ENCODE measurements at regions not wholly inside any gene's neighbourhood (a gene's known extent, or its start where the extent isn't known, plus 50 kb on each side); places are given as distances from the start of the nearest gene placed in this dataset.

DNA sequence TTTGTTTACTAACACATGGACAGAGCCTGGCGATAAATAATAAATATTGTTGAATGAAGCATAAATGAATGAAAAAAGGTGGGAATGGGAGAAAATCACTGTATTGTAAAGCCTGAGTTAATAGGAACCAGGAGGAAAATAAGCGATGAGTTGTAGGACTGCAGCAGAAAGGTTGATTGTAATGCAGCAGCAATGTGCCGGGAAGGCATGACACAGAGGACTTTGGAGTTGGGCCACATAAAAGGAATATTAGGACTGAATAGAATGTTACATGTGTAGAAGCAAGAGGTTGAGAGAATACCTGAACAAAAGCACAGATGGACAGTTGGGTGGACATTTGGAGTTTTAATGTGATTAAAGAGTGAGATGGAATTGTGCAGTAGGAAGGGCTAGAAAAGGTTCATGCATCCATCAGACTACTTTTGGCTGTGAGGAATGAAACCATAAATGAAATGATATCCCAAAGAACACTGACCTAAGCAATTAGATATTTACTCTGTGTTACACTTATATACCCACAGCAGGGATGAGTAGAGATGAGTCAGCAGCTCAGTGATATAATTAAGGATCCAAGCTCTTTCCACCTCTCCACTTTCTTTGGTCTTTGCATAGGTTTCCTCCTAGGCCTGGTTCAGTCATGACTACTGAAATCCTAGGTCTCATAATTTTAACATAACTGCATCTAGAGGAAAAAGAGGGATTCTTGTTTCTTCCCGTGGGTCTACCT lies 55.4 kb downstream of the CCER1 start:
- ATAC-seq (ENCODE audit: low read depth) (no peak), DNase-seq (no peak)
- H3K9me3 Mint-ChIP-seq, result no peaks in the 10 kb centered on the region
- POLR2A ChIA-PET, result no interaction called here
- no peak overlapping the region for H3K4me3 Mint-ChIP-seq
- H3K36me3 Mint-ChIP-seq, result no peaks in the 10 kb centered on the region
- H3K27me3 Mint-ChIP-seq, result no peaks in the 10 kb centered on the region
- H3K4me1 Mint-ChIP-seq, result no peaks in the 10 kb centered on the region
- no peak overlapping the region for H3K27ac Mint-ChIP-seq

DNA sequence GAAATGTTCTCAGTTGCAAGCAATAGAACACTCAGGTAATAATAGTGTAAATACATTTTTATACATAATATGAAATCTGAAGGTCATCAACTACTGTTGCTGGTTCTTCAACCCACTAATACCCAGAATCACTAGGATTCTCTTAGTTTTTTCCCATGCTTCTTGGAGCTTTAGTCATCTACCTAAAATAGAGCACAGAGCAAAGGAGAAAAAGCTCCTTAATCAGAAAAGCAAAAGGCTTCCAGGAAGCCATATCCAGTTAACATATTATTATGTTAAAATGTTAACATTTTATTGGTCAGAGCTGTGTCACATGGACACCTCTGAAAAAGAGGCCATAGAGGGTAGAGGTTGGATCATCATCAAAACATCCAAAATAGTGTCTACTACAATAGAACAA lies 57.0 kb downstream of the CCER1 start:
- no peak overlapping the region for H3K27ac Mint-ChIP-seq
- POLR2A ChIA-PET, result no interaction called here

DNA sequence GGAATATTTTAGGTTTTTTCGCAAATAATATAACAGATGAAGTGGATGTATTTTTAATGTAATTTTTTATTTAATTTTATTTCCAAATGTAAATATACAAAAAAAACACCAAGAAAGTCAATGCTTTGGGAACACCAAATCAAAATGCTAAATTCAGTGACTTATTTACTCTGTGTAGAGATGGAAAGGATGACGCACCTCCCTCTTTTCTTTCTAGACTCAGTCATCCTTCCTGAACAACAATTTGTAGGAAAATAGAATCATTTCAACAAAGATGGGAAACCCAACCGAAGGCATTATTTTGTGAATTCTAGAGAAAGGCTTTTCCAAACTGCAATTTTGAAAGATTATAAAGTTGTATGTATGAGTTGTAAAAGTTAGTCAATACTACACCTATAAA lies 57.7 kb downstream of the CCER1 start:
- Mint-ChIP-seq H3K4me1 (no peaks in the 10 kb centered on the region), H3K27ac (no peak overlapping the region), H3K36me3 (no peaks in the 10 kb centered on the region), H3K27me3 (no peaks in the 10 kb centered on the region), H3K4me3 (no peak overlapping the region), H3K9me3 (no peaks in the 10 kb centered on the region)
- POLR2A ChIA-PET, result no interaction called here
- DNase-seq (no peak), ATAC-seq (ENCODE audit: low read depth) (no peak)

More for the DNA sequence above, 57.0 kb downstream of the CCER1 start:
- DNase-seq (no peak), ATAC-seq (ENCODE audit: low read depth) (no peak)
- Mint-ChIP-seq H3K27me3 (no peaks in the 10 kb centered on the region), H3K36me3 (no peaks in the 10 kb centered on the region), H3K4me1 (no peaks in the 10 kb centered on the region), H3K9me3 (no peaks in the 10 kb centered on the region), H3K4me3 (no peak overlapping the region)

DNA sequence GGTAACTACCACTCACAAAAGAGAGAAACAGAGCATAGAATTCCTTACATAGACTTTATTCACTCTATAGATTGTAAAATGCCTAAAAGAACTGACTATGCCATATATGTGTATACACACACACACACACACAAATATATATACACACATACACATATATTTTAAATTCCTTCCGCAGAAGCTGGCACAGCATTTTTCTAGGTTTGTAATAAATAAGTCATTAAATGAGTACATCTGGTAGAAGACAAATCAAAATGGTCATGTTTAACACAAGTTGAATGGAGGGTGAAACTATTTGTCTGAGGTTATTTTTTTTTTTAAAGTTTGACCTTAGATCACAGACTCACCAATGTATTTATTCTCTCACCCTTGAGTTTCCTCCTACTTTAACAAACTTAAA lies 58.2 kb downstream of the CCER1 start:
- no peaks in the 10 kb centered on the region for H3K4me1 Mint-ChIP-seq
- H3K9me3 Mint-ChIP-seq, result no peaks in the 10 kb centered on the region
- POLR2A ChIA-PET, result no interaction called here
- H3K4me3 Mint-ChIP-seq, result no peak overlapping the region
- no peak for DNase-seq
- H3K27me3 Mint-ChIP-seq, result no peaks in the 10 kb centered on the region
- no peak for ATAC-seq (ENCODE audit: low read depth)
- no peak overlapping the region for H3K27ac Mint-ChIP-seq
- H3K36me3 Mint-ChIP-seq, result no peaks in the 10 kb centered on the region

DNA sequence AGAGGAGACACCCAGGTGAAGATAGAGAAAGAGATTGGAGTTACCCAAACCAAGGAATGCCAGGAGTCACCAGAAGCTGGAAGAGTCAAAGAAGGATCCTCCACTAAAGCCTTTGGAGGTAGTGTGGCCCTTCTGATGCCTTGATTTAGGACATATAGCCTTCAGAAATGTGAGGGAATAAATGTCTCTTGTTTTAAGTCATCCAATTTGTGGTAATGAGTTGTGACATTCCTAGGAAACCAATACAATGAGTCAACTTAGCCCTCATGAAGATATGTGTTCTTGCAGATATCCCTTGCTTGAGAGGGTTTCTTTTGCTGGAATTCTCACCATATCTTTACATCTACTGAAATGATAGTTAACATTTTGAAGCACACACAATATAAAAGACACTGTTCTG lies 58.8 kb downstream of the CCER1 start:
- no peak overlapping the region for H3K27ac Mint-ChIP-seq
- no peaks in the 10 kb centered on the region for H3K9me3 Mint-ChIP-seq
- no peak for DNase-seq
- H3K36me3 Mint-ChIP-seq, result no peaks in the 10 kb centered on the region
- ATAC-seq (ENCODE audit: low read depth), result no peak
- POLR2A ChIA-PET, result no interaction called here
- H3K4me1 Mint-ChIP-seq, result no peaks in the 10 kb centered on the region
- no peak overlapping the region for H3K4me3 Mint-ChIP-seq
- no peaks in the 10 kb centered on the region for H3K27me3 Mint-ChIP-seq

DNA sequence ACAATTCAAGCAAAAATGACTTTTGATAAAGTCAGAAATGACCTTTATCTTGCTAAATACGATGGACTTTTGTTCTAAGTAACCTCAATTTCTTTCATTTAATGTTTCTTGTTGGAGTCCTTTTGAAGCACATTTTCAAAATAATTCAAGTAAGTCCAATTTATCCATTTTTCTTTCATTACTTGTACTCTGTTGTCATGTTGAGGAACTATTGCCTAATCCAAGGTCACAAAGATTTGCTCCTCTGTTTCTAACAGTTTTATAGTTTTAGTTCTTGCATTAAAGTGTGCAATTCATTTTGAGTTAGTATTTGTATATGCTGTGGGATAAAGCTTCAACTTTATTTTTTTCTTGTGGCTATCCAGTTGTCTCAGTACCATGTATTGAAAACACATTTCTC lies 66.7 kb downstream of the CCER1 start:
- Mint-ChIP-seq H3K27ac (no peak overlapping the region), H3K9me3 (no peaks in the 10 kb centered on the region), H3K36me3 (no peaks in the 10 kb centered on the region), H3K27me3 (no peaks in the 10 kb centered on the region), H3K4me1 (no peaks in the 10 kb centered on the region), H3K4me3 (no peak overlapping the region)
- POLR2A ChIA-PET, result no interaction called here
- DNase-seq, result no peak
- no peak for ATAC-seq (ENCODE audit: low read depth)

DNA sequence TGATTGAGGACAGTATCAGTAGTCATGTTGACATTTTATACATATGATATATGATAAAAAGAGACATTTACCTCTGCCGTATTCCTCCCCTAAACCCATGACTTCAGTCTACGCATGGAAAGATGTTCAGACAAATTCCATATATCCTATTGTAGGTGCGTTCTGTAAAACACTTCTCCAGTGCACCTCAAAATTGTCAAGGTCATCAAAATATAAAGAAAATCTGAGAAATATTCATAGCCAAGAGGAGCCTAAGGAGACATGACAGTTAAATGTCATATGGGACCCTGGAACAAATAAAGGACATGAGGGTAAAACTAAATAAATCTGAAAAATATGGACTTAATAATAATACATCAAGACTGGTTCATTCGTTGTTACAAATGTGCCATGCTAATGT lies 71.5 kb downstream of the CCER1 start:
- H3K27ac Mint-ChIP-seq, result no peak overlapping the region
- no peaks in the 10 kb centered on the region for H3K36me3 Mint-ChIP-seq
- ATAC-seq (ENCODE audit: low read depth) (no peak), DNase-seq (no peak)
- H3K4me1 Mint-ChIP-seq, result no peaks in the 10 kb centered on the region
- no peaks in the 10 kb centered on the region for H3K9me3 Mint-ChIP-seq
- H3K27me3 Mint-ChIP-seq, result peaks cover 2% of the 10 kb centered on the region
- POLR2A ChIA-PET, result no interaction called here
- no peak overlapping the region for H3K4me3 Mint-ChIP-seq

DNA sequence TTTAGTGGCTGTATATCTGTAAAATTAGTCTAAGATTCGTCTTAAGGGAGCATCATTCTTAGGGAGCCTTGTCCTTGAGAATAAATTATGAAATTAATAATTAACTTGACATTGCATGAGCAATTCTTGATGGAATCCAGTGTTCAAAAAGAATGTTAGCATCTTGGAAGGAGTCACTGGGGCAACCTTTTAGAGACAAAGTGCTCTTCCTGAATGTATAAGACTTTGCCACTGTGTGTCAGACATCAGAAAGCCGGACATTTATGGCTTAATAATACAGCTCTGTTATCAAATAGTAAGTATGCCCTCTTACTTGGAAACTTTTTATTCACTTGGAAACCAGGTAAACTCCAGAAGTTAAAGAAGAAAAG lies 83.3 kb downstream of the CCER1 start:
- ATAC-seq (ENCODE audit: low read depth), result no peak
- no peak overlapping the region for H3K4me3 Mint-ChIP-seq
- H3K27me3 Mint-ChIP-seq, result peaks cover 2% of the 10 kb centered on the region
- POLR2A ChIA-PET, result no interaction called here
- no peaks in the 10 kb centered on the region for H3K9me3 Mint-ChIP-seq
- H3K27ac Mint-ChIP-seq, result no peak overlapping the region
- H3K36me3 Mint-ChIP-seq, result no peaks in the 10 kb centered on the region
- no peak for DNase-seq
- no peaks in the 10 kb centered on the region for H3K4me1 Mint-ChIP-seq

DNA sequence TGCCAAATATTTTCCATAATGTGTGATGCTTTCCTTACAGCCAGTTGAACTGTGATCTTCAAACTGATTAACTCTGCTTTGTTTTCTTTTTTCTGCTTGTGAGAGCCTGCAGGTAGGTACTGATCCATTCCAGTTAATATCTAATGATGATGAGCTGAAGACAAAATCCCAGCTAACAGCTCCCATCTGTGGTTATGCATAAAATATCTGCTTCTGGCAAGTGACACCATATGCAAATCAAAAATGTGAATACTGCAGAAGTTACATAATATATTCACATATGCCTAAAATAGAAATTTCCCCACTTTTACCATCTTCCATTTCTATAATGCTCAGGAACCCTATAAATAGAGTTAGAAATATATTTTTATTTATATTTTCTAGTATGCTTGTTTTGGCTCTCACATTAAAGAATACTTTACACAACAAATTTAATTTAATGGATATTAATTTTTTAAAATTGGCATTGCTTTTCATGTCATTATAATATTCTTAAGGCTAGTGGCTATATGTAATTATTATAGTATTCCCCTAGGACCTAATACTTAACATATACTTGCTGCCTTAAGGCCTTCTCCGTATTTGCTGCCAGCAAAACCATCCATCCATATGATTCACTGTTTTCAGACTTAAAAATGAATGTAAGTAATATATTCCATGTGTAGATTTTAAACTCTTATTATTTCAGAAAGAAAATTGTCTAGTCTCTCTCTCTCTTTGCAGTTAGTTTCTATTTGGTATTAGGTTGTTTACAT lies 83.8 kb downstream of the CCER1 start:
- DNase-seq (no peak), ATAC-seq (ENCODE audit: low read depth) (no peak)
- H3K27ac Mint-ChIP-seq, result no peak overlapping the region
- POLR2A ChIA-PET, result no interaction called here
- peaks cover 2% of the 10 kb centered on the region for H3K27me3 Mint-ChIP-seq
- H3K4me1 Mint-ChIP-seq, result no peaks in the 10 kb centered on the region
- H3K9me3 Mint-ChIP-seq, result no peaks in the 10 kb centered on the region
- H3K4me3 Mint-ChIP-seq, result no peak overlapping the region
- H3K36me3 Mint-ChIP-seq, result no peaks in the 10 kb centered on the region

DNA sequence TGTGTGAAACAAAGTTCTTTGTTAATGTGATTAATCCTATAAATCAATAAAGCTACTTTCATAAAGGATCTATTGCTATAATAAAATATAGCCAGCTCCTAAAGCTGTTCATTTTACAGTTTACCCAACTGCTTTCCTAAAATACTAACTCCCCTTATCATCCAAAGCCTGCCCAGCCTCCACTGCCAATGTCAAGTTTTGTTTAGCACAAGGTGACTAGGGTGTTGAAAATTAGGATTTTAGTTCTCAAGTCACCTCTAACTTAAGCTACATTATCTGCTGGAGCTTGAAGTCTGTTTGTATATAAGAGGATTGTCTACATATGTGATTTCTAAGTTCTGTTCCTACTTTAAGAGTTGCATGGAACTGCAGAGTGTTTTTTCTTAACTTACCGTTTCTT lies 86.3 kb downstream of the CCER1 start:
- H3K4me3 Mint-ChIP-seq, result no peak overlapping the region
- no peaks in the 10 kb centered on the region for H3K36me3 Mint-ChIP-seq
- ATAC-seq (ENCODE audit: low read depth) (no peak), DNase-seq (no peak)
- no peaks in the 10 kb centered on the region for H3K4me1 Mint-ChIP-seq
- no peaks in the 10 kb centered on the region for H3K9me3 Mint-ChIP-seq
- no peaks in the 10 kb centered on the region for H3K27me3 Mint-ChIP-seq
- POLR2A ChIA-PET, result no interaction called here
- no peak overlapping the region for H3K27ac Mint-ChIP-seq

DNA sequence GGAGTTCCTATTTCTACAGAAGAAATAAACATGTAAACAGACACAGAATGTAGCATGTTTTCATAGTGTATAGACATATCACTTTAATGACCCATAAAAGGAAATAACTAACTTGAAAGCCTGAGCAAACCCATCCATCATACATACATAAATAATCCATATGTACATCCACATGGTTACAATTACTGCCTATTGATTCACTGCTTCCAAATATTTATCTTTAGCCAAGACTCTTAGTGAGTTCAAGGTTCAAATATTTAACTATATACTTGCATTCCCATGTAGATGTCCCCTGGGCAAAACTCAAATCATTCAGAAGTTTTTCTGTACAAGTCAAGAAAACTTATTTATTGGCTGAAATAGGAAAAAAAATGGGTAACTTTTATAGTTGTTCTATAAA lies 95.4 kb downstream of the CCER1 start:
- no peak overlapping the region for H3K27ac Mint-ChIP-seq
- H3K27me3 Mint-ChIP-seq, result peaks cover 6% of the 10 kb centered on the region
- no peaks in the 10 kb centered on the region for H3K4me1 Mint-ChIP-seq
- no peak overlapping the region for H3K4me3 Mint-ChIP-seq
- DNase-seq (no peak), ATAC-seq (ENCODE audit: low read depth) (no peak)
- H3K36me3 Mint-ChIP-seq, result no peaks in the 10 kb centered on the region
- POLR2A ChIA-PET, result no interaction called here
- H3K9me3 Mint-ChIP-seq, result no peaks in the 10 kb centered on the region

DNA sequence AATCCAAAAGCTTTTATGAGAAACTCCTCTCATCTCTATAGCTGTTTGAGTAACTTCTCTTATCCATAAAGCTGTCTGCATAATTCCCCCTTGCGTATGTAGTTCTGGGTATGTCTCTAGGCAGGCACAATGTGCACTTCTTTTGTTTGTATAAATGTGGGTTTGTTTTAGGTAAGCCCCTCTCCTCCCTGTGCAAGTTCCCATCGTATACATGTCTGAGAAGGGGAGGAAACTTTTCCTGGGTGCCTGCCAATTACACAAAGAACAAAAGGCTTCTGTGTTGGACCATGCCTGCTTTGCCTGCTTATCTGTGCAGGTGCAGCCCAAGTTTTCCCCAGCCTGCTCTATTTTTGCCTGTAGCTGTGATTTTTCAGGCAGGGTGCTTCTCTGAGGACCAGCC lies 96.7 kb downstream of the CCER1 start:
- ATAC-seq (ENCODE audit: low read depth) (no peak), DNase-seq (no peak)
- POLR2A ChIA-PET, result no interaction called here
- Mint-ChIP-seq H3K36me3 (no peaks in the 10 kb centered on the region), H3K4me3 (no peak overlapping the region), H3K27ac (no peak overlapping the region), H3K27me3 (peaks cover 6% of the 10 kb centered on the region), H3K4me1 (no peaks in the 10 kb centered on the region), H3K9me3 (no peaks in the 10 kb centered on the region)

DNA sequence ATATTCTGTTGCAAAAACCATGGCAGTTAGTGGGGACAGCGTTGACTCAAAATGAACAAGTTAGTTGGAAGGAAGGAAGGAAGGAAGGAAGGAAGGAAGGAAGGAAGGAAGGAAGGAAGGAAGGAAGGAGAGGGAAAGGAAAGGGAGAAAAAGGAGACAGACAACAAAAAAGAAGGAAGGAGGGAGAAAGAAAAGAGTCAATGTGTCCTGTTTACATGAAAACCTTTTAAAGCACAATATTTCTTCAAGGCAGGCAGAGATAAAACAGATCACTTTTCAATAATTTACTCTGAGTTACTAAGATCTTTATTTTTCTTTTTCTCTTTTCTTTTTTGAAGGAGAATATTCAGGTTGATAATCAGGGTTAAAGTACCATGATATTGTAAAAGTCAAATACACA lies 99.4 kb downstream of the CCER1 start:
- no peaks in the 10 kb centered on the region for H3K9me3 Mint-ChIP-seq
- peaks cover 3% of the 10 kb centered on the region for H3K27me3 Mint-ChIP-seq
- H3K27ac Mint-ChIP-seq, result no peak overlapping the region
- H3K36me3 Mint-ChIP-seq, result no peaks in the 10 kb centered on the region
- H3K4me1 Mint-ChIP-seq, result no peaks in the 10 kb centered on the region
- no peak overlapping the region for H3K4me3 Mint-ChIP-seq
- ATAC-seq (ENCODE audit: low read depth), result no peak
- no peak for DNase-seq
- POLR2A ChIA-PET, result no interaction called here

DNA sequence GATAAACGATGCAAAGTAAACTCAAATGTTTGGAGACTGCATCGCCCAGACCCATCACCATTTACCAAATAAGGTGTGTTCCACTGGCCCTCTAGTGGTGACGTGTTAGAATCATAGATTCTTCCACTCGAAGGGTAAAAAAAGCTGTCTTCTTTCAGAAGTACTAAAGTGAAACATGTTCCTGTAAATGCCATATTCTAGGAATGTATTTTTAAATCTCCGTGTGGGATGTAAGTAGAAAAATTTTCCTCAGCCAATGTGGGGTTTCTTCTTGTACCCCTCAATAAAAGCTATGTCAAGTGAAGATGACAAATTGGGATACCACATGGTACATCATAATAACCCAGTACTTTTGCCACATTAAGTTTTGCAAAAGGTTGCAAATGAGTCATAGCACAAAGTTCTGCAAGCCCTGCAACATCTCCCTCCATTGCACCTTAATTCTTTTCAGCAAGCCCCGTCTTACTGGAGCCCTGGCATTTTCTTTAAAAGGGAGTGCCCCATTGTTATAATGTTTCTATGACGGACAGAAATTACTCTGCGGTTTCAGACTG lies 100.8 kb downstream of the CCER1 start:
- Mint-ChIP-seq H3K27me3 (peaks cover 2% of the 10 kb centered on the region), H3K36me3 (no peaks in the 10 kb centered on the region), H3K4me1 (no peaks in the 10 kb centered on the region), H3K27ac (no peak overlapping the region), H3K4me3 (no peak overlapping the region), H3K9me3 (no peaks in the 10 kb centered on the region)
- DNase-seq, result no peak
- no peak for ATAC-seq (ENCODE audit: low read depth)
- POLR2A ChIA-PET, result no interaction called here
